ENCODE measurements at regions not wholly inside any gene's neighbourhood (a gene's known extent, or its start where the extent isn't known, plus 50 kb on each side); places are given as distances from the start of the nearest gene placed in this dataset.

- TF ChIP-seq CTCF (IDR thresholded peaks at IDR 0.05; ENCODE audit: borderline replicate concordance, extremely low read depth, low read length, poor library complexity, severe bottlenecking), result no peak
- TF ChIP-seq EZH2 (IDR thresholded peaks at IDR 0.05; ENCODE audit: borderline replicate concordance, low read depth, low read length, severe bottlenecking), result no peak
These were observed 135.1 kb upstream of the GPC1 start for GRCh38 chr2:240300261-240300821.
